ENCODE measurements at regions not wholly inside any gene's neighbourhood (a gene's known extent, or its start where the extent isn't known, plus 50 kb on each side); places are given as distances from the start of the nearest gene placed in this dataset.

DNA sequence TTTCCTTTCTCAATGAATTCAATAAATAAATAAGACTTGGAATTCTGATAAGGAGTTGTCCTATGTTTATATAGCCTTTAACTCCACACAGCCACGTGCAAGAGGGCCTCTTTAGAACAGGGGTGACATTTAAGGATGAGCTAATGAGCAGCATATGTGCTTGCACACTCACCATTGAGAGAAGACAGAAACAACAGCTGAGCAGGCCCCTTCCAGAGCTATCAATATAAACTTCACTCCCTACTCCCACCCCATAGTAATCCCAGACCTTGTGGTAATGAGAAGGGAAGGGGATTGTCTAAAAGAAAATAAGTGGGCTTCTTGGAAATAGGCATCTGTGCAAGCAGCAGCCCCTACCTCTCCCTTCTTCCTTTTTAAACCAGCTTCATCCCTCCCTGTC is 176.0 kb downstream of the SEC16B start:
- TF ChIP-seq POLR2A (IDR thresholded peaks at IDR 0.05) = no peak
- TF ChIP-seq, protein P1, sequence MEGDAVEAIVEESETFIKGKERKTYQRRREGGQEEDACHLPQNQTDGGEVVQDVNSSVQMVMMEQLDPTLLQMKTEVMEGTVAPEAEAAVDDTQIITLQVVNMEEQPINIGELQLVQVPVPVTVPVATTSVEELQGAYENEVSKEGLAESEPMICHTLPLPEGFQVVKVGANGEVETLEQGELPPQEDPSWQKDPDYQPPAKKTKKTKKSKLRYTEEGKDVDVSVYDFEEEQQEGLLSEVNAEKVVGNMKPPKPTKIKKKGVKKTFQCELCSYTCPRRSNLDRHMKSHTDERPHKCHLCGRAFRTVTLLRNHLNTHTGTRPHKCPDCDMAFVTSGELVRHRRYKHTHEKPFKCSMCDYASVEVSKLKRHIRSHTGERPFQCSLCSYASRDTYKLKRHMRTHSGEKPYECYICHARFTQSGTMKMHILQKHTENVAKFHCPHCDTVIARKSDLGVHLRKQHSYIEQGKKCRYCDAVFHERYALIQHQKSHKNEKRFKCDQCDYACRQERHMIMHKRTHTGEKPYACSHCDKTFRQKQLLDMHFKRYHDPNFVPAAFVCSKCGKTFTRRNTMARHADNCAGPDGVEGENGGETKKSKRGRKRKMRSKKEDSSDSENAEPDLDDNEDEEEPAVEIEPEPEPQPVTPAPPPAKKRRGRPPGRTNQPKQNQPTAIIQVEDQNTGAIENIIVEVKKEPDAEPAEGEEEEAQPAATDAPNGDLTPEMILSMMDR (IDR thresholded peaks at IDR 0.05) = no peak

Measured in tibial nerve (tissue), 3 donors.